Endothelial cell of umbilical vein (primary cell): ENCODE measurements at regions not wholly inside any gene's neighbourhood (a gene's known extent, or its start where the extent isn't known, plus 50 kb on each side); places are given as distances from the start of the nearest gene placed in this dataset.

Source experiments
- BruUV-seq: library from RNA; stranded (reverse); fragments of 400-500 nt; replicated peaks from 2 replicates; lab custom pipeline; 2021; lab: Mats Ljungman, UMichigan
- CTCF ChIA-PET: fragments of 300-600, 350-600 bp; sonication (Branson Sonifier 250); formaldehyde crosslinking; loops from one replicate; lab custom pipeline; 2021; ENCODE audit warnings: antibody characterized with exemption, inconsistent platforms; lab: Charles Lee
- POLR2A ChIA-PET: fragments of 300-600, 350-600 bp; sonication (Branson Sonifier 250); formaldehyde crosslinking; loops from one replicate; lab custom pipeline; 2021; ENCODE audit warnings: antibody characterized with exemption, inconsistent platforms; lab: Charles Lee
- DNase-seq: peaks from one replicate; pipeline ENCODE4 v3.0.0-alpha.2; 2011; ENCODE audit warnings: low read depth, low spot score
- FAIRE-seq: peaks from 2 replicates; lab custom pipeline; 2011; peaks lifted over from hg19 to GRCh38; lab: Jason Lieb, UNC
- H2AFZ ChIP-seq: 2 replicates; pipeline ENCODE4 v1.6.0; 2012; ENCODE audit warnings: low read depth, low read length, control low read depth, inconsistent platforms
- H3K27ac ChIP-seq: 2 replicates; pipeline ENCODE4 v1.5.1; 2011; ENCODE audit warnings: low read depth, mild to moderate bottlenecking, control low read depth, low read length, moderate library complexity; ENCODE audit not compliant: insufficient read depth
- H3K27me3 ChIP-seq, 2 experiments: 2 replicates each; pipeline versions ENCODE4 v1.6.0 to v1.6.1; 2011; ENCODE audit warnings: low read length in 2 of 2, mixed read lengths in 1 of 2; ENCODE audit not compliant: control insufficient read depth in 2 of 2, insufficient read depth in 2 of 2
- H3K36me3 ChIP-seq, 2 experiments: 2 replicates in 1 of 2; 3 replicates in 1 of 2; pipeline ENCODE4 v1.5.1; 2011; ENCODE audit warnings: low read length in 2 of 2, mild to moderate bottlenecking in 1 of 2, moderate library complexity in 1 of 2; ENCODE audit not compliant: control insufficient read depth in 2 of 2, insufficient read depth in 2 of 2; ENCODE audit errors: extremely low read depth in 1 of 2
- H3K4me1 ChIP-seq: 3 replicates; pipeline ENCODE4 v1.5.1; 2011; ENCODE audit warnings: mild to moderate bottlenecking, low read length; ENCODE audit not compliant: control insufficient read depth, insufficient read depth; ENCODE audit errors: extremely low read depth
- H3K4me2 ChIP-seq: 2 replicates; pipeline ENCODE4 v1.6.1; 2011; ENCODE audit warnings: low read length, control low read depth, mixed read lengths; ENCODE audit not compliant: insufficient read depth
- H3K4me3 ChIP-seq, 3 experiments: fragments of 200-600 bp in 1 of 3; sonication (generic), shearing (Covaris generic) in 1 of 3; replicated peaks in 1 of 3; 2 replicates each; pipeline ENCODE4 v1.5.1; 2011 to 2016; ENCODE audit warnings: control low read depth in 3 of 3, low read length in 3 of 3, mild to moderate bottlenecking in 2 of 3, inconsistent platforms in 1 of 3, low read depth in 1 of 3, moderate library complexity in 1 of 3; ENCODE audit not compliant: insufficient read depth in 1 of 3
- H3K79me2 ChIP-seq: 2 replicates; pipeline ENCODE4 v1.6.0; 2012; ENCODE audit warnings: low read length, inconsistent platforms; ENCODE audit not compliant: control insufficient read depth, insufficient read depth
- H3K9ac ChIP-seq: replicated peaks from 2 replicates; pipeline ENCODE3; 2011; ENCODE audit warnings: low read length, control low read depth; ENCODE audit not compliant: insufficient read depth; ENCODE audit errors: extremely low read depth
- H3K9me1 ChIP-seq: replicated peaks from 3 replicates; pipeline ENCODE4 v1.6.0; 2011; ENCODE audit warnings: mild to moderate bottlenecking, low read length; ENCODE audit not compliant: control insufficient read depth, insufficient read depth; ENCODE audit errors: extremely low read depth
- H3K9me3 ChIP-seq: replicated peaks from 2 replicates; pipeline ENCODE4 v1.5.1; 2012; ENCODE audit warnings: low read length, inconsistent platforms; ENCODE audit not compliant: control insufficient read depth, insufficient read depth
- H4K20me1 ChIP-seq: replicated peaks from 2 replicates; pipeline ENCODE3; 2011; ENCODE audit warnings: mild to moderate bottlenecking, low read length; ENCODE audit not compliant: control insufficient read depth, insufficient read depth; ENCODE audit errors: extremely low read depth
- EZH2 ChIP-seq: IDR thresholded peaks from 2 replicates; pipeline ENCODE4 v1.6.1; 2012; ENCODE audit warnings: borderline replicate concordance, low read depth, mild to moderate bottlenecking, moderate library complexity, low read length, inconsistent platforms; ENCODE audit not compliant: severe bottlenecking
- FOS ChIP-seq: IDR thresholded peaks from 2 replicates; pipeline ENCODE4 v1.6.1; 2011; ENCODE audit warnings: mild to moderate bottlenecking, low read length, moderate library complexity, borderline replicate concordance; ENCODE audit not compliant: insufficient read depth
- GATA2 ChIP-seq: IDR thresholded peaks from 2 replicates; pipeline ENCODE4 v1.7.0; 2011; ENCODE audit warnings: low read depth, mild to moderate bottlenecking, moderate library complexity, mixed read lengths, low read length; ENCODE audit not compliant: insufficient read length, insufficient read depth
- JUN ChIP-seq: IDR thresholded peaks from 2 replicates; pipeline ENCODE4 v1.6.1; 2011; ENCODE audit warnings: borderline replicate concordance, low read depth; ENCODE audit not compliant: insufficient read length, insufficient read depth
- MAX ChIP-seq: IDR thresholded peaks from 2 replicates; pipeline ENCODE4 v1.6.1; 2011; ENCODE audit not compliant: insufficient read depth, insufficient read length
- MYC ChIP-seq: IDR thresholded peaks from one replicate; pipeline ENCODE4 v1.6.1; 2011; ENCODE audit warnings: mild to moderate bottlenecking, low read depth, low read length
- POLR2A ChIP-seq: IDR thresholded peaks from 2 replicates; pipeline ENCODE4 v1.6.1; 2012; ENCODE audit warnings: low read depth, mild to moderate bottlenecking, control low read depth, low read length
- POLR2AphosphoS5 ChIP-seq: IDR thresholded peaks from 2 replicates; pipeline ENCODE4 v1.6.1; 2012; ENCODE audit warnings: low read depth, mild to moderate bottlenecking, control low read depth, low read length, moderate library complexity; ENCODE audit not compliant: insufficient read depth
- dilution Hi-C: fragments of 300-500 bp; cut with MboI; formaldehyde crosslinking; loops from one replicate; pipeline ENCODE4 v1.15.0; 2019; ENCODE audit warnings: low sequenced_read_pairs; ENCODE audit not compliant: extremely low pct_ligation_motif_present
- intact Hi-C: fragments of 100-400 bp; cut with micrococcal nuclease; formaldehyde crosslinking; loops from one replicate; pipeline ENCODE4 v1.10.0; 2022
- TF ChIP-seq, protein P1 (sequence below), 2 donors: IDR thresholded peaks; 1 replicate in 1 of 2; 2 replicates in 1 of 2; pipeline ENCODE4 v1.5.1; 2011; ENCODE audit warnings: low read length in 2 of 2, mild to moderate bottlenecking in 2 of 2, moderate library complexity in 2 of 2, control low read depth in 1 of 2, inconsistent platforms in 1 of 2, low read depth in 1 of 2; ENCODE audit not compliant: insufficient read depth in 1 of 2; ENCODE audit errors: extremely low read depth in 1 of 2

DNA sequence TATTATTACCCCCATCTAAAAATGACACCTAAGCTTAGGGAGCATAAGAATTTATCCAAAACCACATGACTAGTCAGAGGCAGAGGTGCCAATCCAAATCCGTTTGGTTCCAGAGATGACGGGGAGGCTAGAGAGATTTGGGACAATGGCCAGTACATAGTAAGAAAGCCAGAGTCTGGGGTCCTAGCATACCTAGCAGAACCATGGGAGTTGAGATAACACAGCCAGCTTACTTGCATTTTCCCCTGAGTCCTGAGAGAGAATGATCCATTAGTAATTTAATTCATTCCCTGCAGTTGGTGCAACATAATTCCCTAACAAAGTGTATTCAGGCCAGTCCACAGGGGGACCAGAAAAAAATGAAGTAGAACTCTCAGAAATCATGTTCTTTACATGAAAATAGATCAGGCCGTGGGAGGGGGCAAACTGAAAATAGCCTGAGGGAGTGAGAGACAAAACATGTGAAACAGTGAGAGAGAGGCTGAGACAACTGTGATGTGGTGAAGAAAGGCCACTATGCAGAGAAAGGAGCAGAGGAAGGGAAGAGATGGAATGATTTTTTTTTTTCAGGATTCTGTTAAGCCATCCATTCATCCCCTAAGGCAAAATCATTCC is 243.3 kb downstream of the BRINP2 start:
- CTCF ChIA-PET: no interaction called here
- no peaks in the 10 kb centered on the region for H3K9me3 ChIP-seq

More for the DNA sequence above, 243.3 kb downstream of the BRINP2 start:
- no peaks in the 10 kb centered on the region for H3K27me3 ChIP-seq
- BruUV-seq: no TSS peak
- no peaks in the 10 kb centered on the region for H3K36me3 ChIP-seq
- H4K20me1 ChIP-seq: no peaks in the 10 kb centered on the region
- H2AFZ ChIP-seq: no peak overlapping the region
- dilution Hi-C loops: no loop called here
- POLR2A ChIA-PET: no interaction called here
- no peak overlapping the region for H3K4me3 ChIP-seq
- no peaks in the 10 kb centered on the region for H3K79me2 ChIP-seq
- DNase-seq: no peak
- H3K4me1 ChIP-seq: no peaks in the 10 kb centered on the region
- TF ChIP-seq EZH2: no peak
- no peak for TF ChIP-seq FOS
- TF ChIP-seq JUN: no peak
- no peak for TF ChIP-seq MYC
- TF ChIP-seq POLR2AphosphoS5: no peak
- no peak for TF ChIP-seq MAX
- TF ChIP-seq, protein P1, sequence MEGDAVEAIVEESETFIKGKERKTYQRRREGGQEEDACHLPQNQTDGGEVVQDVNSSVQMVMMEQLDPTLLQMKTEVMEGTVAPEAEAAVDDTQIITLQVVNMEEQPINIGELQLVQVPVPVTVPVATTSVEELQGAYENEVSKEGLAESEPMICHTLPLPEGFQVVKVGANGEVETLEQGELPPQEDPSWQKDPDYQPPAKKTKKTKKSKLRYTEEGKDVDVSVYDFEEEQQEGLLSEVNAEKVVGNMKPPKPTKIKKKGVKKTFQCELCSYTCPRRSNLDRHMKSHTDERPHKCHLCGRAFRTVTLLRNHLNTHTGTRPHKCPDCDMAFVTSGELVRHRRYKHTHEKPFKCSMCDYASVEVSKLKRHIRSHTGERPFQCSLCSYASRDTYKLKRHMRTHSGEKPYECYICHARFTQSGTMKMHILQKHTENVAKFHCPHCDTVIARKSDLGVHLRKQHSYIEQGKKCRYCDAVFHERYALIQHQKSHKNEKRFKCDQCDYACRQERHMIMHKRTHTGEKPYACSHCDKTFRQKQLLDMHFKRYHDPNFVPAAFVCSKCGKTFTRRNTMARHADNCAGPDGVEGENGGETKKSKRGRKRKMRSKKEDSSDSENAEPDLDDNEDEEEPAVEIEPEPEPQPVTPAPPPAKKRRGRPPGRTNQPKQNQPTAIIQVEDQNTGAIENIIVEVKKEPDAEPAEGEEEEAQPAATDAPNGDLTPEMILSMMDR (IDR thresholded peaks at IDR 0.05; ENCODE audit: extremely low read depth in 1 of 2, insufficient read depth in 1 of 2, low read depth in 1 of 2, low read length in 2 of 2): no peak
- TF ChIP-seq POLR2A: no peak
- TF ChIP-seq GATA2: no peak
- H3K9ac ChIP-seq: no peak overlapping the region
- H3K4me2 ChIP-seq: no peak overlapping the region
- no peak for FAIRE-seq
- no peaks in the 10 kb centered on the region for H3K9me1 ChIP-seq
- no peak overlapping the region for H3K27ac ChIP-seq
- intact Hi-C loops: no loop called here
